HS-27A (cell line): ENCODE measurements at regions not wholly inside any gene's neighbourhood (a gene's known extent, or its start where the extent isn't known, plus 50 kb on each side); places are given as distances from the start of the nearest gene placed in this dataset.

Experiments used
- DNase-seq: peaks from one replicate; pipeline ENCODE4 v3.0.0-alpha.2; 2012; ENCODE audit warnings: low read depth, missing footprints

- DNase-seq = peak; percentile 8
Observed at GRCh38 chr6:14612016-14612980, 494.7 kb downstream of the CD83 start.

- no peak for DNase-seq
Observed at GRCh38 chr6:14614631-14615030, 497.1 kb downstream of the CD83 start.

GRCh38 chr6:14616656-14617055 is 499.1 kb downstream of the CD83 start:
- DNase-seq = no peak

GRCh38 chr6:14618759-14619418 is 501.3 kb downstream of the CD83 start:
- DNase-seq = no peak

GRCh38 chr6:14619419-14619781 is 501.8 kb downstream of the CD83 start:
- DNase-seq = no peak

GRCh38 chr6:14620522-14620921 is 502.9 kb downstream of the CD83 start:
- no peak for DNase-seq

- no peak for DNase-seq
Observed at GRCh38 chr6:14621518-14621917, 503.9 kb downstream of the CD83 start.

GRCh38 chr6:14622085-14622484 is 504.5 kb downstream of the CD83 start:
- DNase-seq = no peak

- no peak for DNase-seq
Observed at GRCh38 chr6:14622909-14623505, 505.4 kb downstream of the CD83 start.

- DNase-seq = no peak
Observed at GRCh38 chr6:14625173-14625895, 507.8 kb downstream of the CD83 start.

GRCh38 chr6:14626556-14626955 is 509.0 kb downstream of the CD83 start:
- DNase-seq = no peak

- DNase-seq = no peak
Observed at GRCh38 chr6:14630016-14630415, 512.4 kb downstream of the CD83 start.

- DNase-seq = no peak
Observed at GRCh38 chr6:14633479-14633878, 515.9 kb downstream of the CD83 start.

GRCh38 chr6:14634072-14634471 is 516.5 kb downstream of the CD83 start:
- no peak for DNase-seq

GRCh38 chr6:14635195-14635594 is 517.6 kb downstream of the CD83 start:
- DNase-seq = no peak

GRCh38 chr6:14635934-14636591 is 518.5 kb downstream of the CD83 start:
- DNase-seq = no peak

GRCh38 chr6:14638435-14638905 is 520.9 kb downstream of the CD83 start:
- no peak for DNase-seq

GRCh38 chr6:14638906-14639761 is 521.6 kb downstream of the CD83 start:
- no peak for DNase-seq

- DNase-seq = no peak
Observed at GRCh38 chr6:14639983-14640599, 522.5 kb downstream of the CD83 start.

- no peak for DNase-seq
Observed at GRCh38 chr6:14640631-14641030, 523.1 kb downstream of the CD83 start.
